Ovary (tissue), 3 donors: ENCODE measurements at regions not wholly inside any gene's neighbourhood (a gene's known extent, or its start where the extent isn't known, plus 50 kb on each side); places are given as distances from the start of the nearest gene placed in this dataset.

Experiments
- EP300 ChIP-seq: sonication (generic); formaldehyde crosslinking; IDR thresholded peaks from one replicate; pipeline ENCODE4 v1.6.1; 2017; ENCODE audit warnings: antibody characterized with exemption
- TF ChIP-seq, protein P1 (sequence below), 3 donors: fragments of 450-650 bp in 2 of 3; fragments of 200-600 bp in 1 of 3; IDR thresholded peaks; one replicate each; pipeline versions ENCODE4 v1.5.1 to v1.8.0; 2016 to 2022; ENCODE audit warnings: antibody characterized with exemption in 3 of 3, mild to moderate bottlenecking in 1 of 3
- donor health status: DM: no; HTN: no; CAD: no.

DNA sequence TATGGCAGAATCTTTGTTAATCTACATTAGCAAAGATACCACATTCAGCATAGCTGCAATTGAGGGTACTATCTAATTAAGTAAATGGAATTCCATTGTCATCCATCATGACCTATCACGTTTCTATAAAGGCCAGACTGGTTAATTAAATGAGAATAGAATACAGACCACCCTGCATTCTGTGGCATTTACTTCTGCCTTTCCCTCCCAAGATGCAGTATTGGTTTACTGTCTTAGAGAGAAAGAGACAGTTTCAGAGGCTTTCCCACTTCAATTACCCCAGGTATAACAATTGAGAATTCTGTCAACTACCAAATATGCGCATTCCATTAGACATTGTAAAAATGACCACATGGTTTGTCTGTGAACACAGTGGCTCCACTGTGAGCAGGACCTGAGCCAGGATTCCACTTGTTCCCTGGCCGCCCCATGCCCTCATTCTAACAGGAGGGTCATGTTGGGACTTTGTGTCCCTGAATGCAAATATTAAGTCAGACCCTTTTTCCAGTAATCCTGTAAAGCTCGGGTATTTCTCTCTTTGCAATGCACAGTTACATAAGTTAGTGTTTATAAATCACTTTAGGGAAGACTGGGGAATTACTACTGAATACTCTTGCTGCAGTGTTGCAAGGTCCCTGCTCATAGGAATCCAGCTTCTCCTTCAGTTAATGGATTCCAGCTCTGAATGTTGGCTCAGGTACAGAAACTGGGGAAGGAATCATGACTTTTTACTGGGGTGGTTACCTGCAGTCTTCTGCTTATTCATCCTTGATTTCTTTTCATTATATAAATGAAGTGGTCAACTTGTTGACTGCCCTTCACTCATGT, 261.0 kb downstream of the PDGFC start:
- no peak for TF ChIP-seq EP300
- TF ChIP-seq, protein P1, sequence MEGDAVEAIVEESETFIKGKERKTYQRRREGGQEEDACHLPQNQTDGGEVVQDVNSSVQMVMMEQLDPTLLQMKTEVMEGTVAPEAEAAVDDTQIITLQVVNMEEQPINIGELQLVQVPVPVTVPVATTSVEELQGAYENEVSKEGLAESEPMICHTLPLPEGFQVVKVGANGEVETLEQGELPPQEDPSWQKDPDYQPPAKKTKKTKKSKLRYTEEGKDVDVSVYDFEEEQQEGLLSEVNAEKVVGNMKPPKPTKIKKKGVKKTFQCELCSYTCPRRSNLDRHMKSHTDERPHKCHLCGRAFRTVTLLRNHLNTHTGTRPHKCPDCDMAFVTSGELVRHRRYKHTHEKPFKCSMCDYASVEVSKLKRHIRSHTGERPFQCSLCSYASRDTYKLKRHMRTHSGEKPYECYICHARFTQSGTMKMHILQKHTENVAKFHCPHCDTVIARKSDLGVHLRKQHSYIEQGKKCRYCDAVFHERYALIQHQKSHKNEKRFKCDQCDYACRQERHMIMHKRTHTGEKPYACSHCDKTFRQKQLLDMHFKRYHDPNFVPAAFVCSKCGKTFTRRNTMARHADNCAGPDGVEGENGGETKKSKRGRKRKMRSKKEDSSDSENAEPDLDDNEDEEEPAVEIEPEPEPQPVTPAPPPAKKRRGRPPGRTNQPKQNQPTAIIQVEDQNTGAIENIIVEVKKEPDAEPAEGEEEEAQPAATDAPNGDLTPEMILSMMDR (IDR thresholded peaks at IDR 0.05) = no peak
